ENCODE measurements at regions not wholly inside any gene's neighbourhood (a gene's known extent, or its start where the extent isn't known, plus 50 kb on each side); places are given as distances from the start of the nearest gene placed in this dataset.

GRCh38 chr6:19032591-19033295 is 645.6 kb downstream of the RNF144B start:
- no peak for DNase-seq (ENCODE audit: low read depth)
- no peak for TF ChIP-seq CTCF (conservative IDR thresholded peaks at IDR 0.05; ENCODE audit: control insufficient read depth, insufficient read depth, low read depth, low read length)
- H3K4me3 ChIP-seq (ENCODE audit: control insufficient read depth, low read depth, low read length) = no peak overlapping the region

- DNase-seq (ENCODE audit: low read depth) = no peak
- no peak overlapping the region for H3K4me3 ChIP-seq (ENCODE audit: control insufficient read depth, low read depth, low read length)
- TF ChIP-seq CTCF (conservative IDR thresholded peaks at IDR 0.05; ENCODE audit: control insufficient read depth, insufficient read depth, low read depth, low read length) = no peak
Measured at GRCh38 chr6:19033683-19034082, 646.5 kb downstream of the RNF144B start.

- DNase-seq (ENCODE audit: low read depth) = no peak
- no peak overlapping the region for H3K4me3 ChIP-seq (ENCODE audit: control insufficient read depth, low read depth, low read length)
- TF ChIP-seq CTCF (conservative IDR thresholded peaks at IDR 0.05; ENCODE audit: control insufficient read depth, insufficient read depth, low read depth, low read length) = no peak
Measured at GRCh38 chr6:19034986-19035385, 647.8 kb downstream of the RNF144B start.

GRCh38 chr6:19035461-19036195 is 648.5 kb downstream of the RNF144B start:
- DNase-seq (ENCODE audit: low read depth) = no peak
- H3K4me3 ChIP-seq (ENCODE audit: control insufficient read depth, low read depth, low read length) = no peak overlapping the region
- TF ChIP-seq CTCF (conservative IDR thresholded peaks at IDR 0.05; ENCODE audit: control insufficient read depth, insufficient read depth, low read depth, low read length) = no peak

- TF ChIP-seq CTCF (conservative IDR thresholded peaks at IDR 0.05; ENCODE audit: control insufficient read depth, insufficient read depth, low read depth, low read length) = no peak
- H3K4me3 ChIP-seq (ENCODE audit: control insufficient read depth, low read depth, low read length) = no peak overlapping the region
- no peak for DNase-seq (ENCODE audit: low read depth)
Measured at GRCh38 chr6:19036196-19036555, 649.0 kb downstream of the RNF144B start.

- no peak for DNase-seq (ENCODE audit: low read depth)
- TF ChIP-seq CTCF (conservative IDR thresholded peaks at IDR 0.05; ENCODE audit: control insufficient read depth, insufficient read depth, low read depth, low read length) = no peak
- H3K4me3 ChIP-seq (ENCODE audit: control insufficient read depth, low read depth, low read length) = no peak overlapping the region
Measured at GRCh38 chr6:19037607-19038006, 650.5 kb downstream of the RNF144B start.

Data from fibroblast of mammary gland (primary cell).